CD4-positive, alpha-beta T cell treated with Interleukin-21 for 1 hour (primary cell): ENCODE measurements at regions not wholly inside any gene's neighbourhood (a gene's known extent, or its start where the extent isn't known, plus 50 kb on each side); places are given as distances from the start of the nearest gene placed in this dataset.
"Not testable (repeated sequence)": the region's sequence is repeated elsewhere in the genome, so short reads cannot be mapped to it uniquely, and the experiment has no call there.

Experiments
- DNase-seq: peaks from one replicate; pipeline ENCODE4 v3.0.0-alpha.2; 2020

DNA sequence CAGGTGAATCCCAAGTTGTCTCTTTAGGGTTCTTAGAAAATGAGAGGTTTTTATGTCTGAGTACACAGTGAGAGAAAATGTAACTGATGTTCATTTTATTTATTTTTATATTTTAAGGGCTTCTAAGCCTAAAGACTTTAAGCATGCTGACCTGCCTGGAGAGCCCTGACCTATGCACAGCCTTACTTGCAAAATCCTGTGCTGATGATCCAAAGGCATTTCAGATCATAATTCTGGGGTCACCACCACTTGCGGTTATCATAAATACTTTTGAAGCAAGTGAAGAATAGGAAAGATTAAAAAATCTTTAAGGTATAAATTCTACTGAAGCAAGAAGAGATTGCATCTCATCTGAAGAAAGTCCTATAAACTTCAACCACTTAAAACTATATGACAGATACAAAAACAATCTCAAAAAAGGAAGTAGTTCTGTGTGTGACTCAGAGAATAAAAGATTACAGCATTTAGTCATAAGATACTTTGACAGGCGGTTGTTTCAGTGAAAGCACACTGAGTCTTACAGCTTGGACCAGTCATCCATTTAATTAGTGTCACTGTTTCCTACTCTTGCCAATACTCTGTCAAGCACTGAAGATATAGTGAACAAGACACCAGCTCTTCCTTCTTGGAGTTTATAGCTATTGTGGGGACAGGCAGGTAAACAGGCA, 245.2 kb upstream of the DIPK2B start:
- no peak for DNase-seq

DNA sequence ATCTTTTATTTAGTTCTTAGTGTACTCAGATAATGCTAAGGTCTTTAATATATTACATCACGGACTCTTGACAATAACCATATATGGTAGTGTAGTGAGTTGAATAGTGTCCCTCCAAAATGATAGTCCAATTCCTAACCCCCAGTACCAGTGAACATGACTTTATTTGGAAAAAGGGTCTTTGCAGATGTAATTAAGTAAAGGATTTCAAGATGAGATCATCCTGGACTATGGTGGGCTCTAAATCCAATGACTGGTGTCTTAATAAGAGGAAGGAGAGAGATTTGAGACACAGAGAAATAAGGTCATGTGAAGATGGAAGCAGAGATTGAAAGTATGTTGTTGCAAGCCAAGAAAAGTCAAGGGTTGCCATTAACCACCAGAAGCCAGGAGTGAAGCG, 236.5 kb upstream of the DIPK2B start:
- DNase-seq, result no peak

DNA sequence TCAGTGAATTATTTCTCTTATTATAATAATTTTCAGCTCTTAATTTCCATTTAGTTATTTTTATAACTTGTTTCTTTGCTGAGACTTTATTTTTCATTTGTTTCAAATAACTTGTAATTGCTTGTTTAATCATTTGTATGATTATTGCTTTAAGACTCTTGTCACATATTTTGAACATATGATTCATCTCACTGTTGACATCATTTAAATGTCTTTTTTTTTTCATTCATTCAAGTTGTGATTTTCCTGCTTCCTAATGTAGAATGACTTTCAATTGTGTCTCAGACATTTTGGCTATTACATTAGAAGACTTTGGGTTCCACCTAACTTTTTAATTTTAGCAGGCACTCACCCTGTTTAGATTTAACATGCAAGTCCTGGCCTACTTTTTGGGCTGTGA, 234.8 kb upstream of the DIPK2B start:
- no peak for DNase-seq

DNA sequence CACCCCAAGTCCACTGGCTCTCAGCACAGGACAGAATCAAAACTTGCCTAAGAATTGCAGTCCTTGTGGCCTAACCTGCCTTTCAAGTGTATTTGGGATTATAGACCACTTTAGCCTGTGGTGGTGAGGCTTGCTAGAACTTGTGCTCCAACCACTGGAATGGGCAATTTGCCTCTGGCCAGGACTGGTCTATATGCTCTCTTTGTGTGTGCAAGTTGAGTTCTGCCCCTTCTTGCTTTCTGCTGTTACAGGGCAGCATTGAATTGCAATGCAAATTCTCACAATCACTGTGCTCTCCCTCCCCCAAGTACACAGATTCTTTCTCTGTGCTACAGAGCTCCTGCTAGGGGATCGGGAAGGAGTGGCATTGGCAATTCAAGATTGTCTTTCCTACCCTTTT, 233.6 kb upstream of the DIPK2B start:
- no peak for DNase-seq

DNA sequence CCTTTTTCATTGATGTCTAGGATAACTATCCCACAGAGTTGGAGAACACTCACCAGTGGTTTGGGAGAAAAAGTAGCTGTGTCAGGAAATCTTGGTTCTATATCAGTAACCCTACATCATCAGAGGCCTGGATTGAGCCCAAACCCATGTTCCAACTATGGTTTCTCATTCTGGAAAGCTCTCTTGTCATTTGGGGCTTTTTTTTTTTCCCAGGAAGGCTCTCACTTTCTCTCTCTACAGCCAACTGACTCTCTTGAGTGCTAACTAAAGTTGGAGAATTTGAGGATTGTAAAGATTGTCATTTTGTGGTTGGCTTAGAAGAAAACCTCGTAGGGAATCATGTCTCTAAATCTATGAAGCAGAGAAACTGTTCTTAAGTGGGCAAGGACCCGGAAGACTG, 228.2 kb upstream of the DIPK2B start:
- no peak for DNase-seq

DNA sequence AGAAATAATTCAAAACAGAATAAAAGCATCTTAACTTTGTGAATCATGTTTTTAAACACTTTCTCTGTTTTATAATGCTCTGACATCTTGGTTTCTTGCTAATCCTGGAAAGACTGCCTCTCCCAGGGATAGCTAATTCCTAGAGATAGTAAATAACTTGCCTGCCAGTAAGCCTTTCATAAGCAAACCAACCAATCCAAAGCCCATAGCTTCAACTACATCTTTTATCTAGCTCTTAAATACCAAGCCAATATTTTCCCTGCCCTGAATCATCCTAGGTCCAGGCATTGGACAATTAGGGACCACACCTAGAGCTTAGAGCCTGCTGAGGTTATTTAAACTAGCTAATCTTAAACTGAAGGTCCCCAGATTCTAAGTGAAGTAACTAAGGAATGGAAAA, 223.7 kb upstream of the DIPK2B start:
- DNase-seq, result no peak

DNA sequence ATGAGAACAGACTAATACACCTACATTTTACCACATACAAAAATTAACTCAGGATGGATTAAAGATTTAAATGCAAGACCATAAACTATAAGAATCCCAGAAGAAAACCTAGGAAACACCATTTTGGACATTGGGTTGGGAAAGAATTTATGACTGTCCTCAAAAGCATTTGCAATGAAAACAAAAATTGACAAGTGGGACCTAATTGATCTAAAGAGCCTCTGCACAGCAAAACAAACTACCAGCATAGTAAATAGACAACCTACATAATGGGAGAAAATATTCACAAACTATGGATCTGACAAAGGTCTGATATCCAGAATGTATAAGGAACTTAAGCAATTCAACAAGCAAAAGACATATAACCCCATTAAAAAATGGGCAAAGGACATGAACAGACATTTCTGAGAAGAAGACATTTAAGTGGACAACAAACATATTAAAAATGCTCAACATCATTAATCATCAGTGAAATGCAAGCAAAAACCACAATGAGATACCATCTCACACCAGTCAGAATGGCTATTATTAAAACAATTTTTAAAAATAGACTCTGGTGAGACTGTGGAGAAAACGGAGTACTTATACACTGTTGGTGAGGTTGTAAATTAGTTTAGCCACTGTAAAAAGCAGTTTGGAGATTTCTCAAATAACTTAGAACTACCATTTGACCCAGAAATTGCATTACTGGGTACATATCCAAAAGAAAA, 221.7 kb upstream of the DIPK2B start:
- no peak for DNase-seq

DNA sequence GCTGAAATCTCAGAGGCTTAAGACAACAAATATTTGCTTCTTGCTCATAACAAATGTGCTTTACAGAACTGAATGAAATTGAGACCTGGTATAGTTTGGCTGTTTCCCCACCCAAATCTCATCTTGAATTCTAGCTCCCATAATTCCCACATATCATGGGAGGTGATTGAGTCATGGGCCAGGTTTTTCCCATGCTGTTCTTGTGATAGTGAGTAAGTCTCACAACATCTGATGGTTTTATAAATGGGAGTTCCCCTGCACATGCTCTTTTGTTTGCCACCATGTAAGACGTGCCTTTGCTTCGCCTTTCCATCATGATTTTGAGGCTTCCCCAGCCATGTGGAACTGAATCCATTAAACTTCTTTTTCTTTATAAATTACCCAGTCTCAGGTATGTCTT, 221.1 kb upstream of the DIPK2B start:
- DNase-seq, result no peak

DNA sequence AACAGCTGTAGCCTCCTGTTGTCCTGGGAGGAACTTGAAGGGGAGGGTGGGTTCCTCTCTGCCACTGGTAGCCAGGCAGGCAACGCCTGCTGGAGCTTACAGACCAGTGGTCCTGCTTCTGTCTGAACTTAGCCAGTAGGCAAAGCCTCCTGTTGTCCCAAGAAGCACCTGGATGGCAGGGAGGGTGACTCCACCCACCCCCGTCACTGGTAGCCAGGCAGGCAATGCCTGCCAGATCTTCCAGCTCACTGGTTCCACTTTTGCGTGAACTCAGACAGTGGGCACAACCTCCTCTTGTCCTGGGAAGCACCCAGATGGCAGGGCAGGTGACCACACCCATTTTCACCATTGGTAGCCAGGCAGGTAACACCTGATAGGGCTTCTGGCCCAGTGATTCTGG, 203.5 kb upstream of the DIPK2B start:
- DNase-seq, result no peak

DNA sequence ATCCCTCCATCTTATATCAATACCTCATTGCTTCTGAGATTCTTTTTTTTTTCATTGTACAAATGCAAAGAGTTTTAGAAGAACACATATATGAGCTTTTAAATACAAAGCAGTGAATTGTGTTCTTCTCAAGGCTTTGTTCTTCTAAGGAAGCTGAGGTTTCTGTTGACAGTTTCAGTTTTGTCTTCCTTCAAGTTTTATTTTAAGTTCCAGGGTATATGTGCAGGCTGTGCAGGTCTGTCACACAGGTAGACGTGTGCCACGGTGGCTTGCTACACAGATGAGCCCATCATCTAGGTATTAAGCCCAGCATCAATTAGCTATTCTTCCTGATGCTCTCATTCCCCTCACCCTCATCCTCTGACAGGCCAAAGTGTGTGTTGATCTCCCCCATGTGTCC, 201.2 kb upstream of the DIPK2B start:
- no peak for DNase-seq

DNA sequence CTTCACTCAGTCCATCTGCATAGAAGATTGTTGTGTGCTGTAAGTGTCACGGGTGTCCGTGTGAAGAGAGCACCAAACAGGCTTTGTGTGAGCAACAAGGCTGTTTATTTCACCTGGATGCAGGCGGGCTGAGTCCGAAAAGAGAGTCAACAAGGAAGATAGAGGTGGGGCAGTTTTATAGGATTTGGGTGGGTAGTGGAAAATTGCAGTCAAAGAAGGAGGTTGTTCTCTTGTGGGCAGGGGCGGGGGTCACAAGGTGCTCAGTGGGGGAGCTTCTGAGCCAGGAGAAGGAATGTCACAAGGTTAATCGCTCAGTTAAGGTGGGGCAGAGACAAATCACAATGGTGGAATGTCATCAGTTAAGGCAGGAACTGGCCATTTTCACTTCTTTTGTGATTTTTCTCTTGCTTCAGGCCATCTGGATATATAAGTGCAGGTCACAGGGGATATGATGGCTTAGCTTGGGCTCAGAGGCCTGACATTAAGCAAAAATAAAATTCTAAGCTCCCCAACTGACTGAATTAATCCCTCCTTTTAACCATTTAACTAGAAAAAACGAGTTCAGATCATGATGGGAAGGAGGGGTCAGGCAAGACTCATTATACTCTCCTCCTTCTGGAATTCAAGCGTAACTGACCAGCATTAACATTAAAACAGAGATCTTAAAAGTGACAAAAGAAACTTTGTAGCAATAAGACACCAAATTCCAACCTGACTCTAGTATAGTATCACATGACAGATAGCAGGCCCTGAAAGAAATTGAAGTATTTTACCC, 200.5 kb upstream of the DIPK2B start:
- not testable (repeated sequence) for DNase-seq

DNA sequence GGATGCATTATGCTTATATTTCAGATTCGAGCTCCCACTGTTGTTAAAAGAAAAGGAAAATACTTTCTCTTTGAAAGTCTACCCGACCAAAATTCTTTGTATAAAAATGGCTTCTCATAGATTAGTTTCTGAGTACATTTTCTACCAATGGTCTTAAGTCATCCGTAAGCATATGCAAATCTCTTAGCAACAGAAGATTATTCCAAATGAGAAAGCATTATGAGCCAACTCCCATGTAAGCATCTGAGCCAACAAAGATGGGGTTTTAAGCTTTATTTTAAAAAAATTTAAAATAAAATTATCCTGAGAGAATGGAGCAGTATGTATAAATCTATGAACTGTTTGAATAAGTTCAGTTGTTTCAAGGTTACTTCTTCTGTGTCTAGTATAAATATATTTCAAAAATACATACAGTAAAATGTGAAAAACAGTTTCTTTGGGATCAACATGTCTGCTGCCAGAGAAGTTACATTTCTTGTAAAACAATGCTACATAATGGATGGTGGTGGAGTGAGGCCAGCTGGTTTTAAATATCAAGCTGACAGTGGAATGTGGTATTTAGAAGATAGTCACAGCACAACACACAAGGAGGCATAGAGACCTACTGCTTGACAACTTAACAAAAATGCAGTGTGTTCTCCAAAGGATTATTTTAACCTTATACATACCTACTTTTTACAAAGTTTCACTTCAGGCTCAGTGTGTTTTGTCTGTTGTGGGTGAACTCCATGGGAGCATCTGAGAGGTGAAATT, 199.5 kb upstream of the DIPK2B start:
- DNase-seq, result no peak

DNA sequence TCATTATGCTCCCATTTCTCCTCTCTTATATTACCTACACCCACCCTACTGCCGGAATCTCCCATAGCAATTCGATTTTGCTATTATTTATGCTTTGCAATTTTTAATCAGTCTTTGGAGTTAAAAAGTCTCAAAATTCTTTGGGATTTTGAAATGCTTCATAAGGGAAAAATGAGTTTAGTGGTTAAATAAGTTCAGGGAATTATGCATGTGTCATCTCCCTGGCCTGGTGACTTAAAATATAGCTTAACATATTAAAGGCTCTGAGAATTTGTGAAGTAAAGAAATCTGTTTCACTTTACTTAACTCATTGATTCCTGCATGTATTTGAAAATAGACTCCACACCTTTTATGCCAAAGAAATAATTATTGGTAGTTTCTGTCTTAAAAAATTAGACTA, 185.1 kb upstream of the DIPK2B start:
- no peak for DNase-seq

DNA sequence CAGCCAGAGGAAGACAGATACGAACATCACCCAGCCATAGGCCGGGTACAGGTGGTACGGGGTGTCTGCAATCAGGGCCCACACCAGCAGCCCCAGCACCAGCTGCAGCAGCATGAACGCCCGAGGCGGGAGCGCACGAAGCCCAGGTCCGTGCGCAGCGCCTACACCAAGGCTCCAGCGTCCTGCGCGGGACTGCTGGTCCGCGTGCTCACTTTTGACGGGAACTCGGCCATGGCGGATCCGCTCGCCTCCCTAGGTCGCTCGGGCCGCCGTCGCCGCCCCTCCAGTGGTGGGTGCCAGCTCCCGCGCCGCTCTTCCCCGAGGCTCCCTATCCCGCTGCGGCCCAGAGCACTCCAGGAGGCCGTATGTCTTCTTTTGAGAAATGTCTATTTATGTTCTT, 181.2 kb upstream of the DIPK2B start:
- DNase-seq, result no peak

DNA sequence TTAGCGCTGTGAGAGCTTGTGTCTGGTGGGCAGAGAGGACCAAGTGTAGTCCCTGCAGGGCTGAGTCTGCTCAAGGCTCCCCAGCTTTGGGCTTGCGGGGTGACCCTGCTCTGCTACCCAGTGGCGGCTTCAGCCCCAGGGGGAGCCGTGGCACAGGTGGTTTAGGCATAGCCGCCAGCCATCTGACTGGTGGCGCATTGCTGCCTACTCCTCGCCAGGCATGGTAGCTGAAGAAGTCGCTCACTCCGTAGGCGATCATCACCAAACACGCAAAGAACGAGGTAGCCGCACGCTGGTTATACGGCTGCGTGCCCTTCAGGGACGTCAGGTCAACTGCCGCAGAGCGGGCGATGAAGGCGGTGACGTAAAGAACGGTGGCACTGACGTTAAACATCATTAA, 180.7 kb upstream of the DIPK2B start:
- no peak for DNase-seq

DNA sequence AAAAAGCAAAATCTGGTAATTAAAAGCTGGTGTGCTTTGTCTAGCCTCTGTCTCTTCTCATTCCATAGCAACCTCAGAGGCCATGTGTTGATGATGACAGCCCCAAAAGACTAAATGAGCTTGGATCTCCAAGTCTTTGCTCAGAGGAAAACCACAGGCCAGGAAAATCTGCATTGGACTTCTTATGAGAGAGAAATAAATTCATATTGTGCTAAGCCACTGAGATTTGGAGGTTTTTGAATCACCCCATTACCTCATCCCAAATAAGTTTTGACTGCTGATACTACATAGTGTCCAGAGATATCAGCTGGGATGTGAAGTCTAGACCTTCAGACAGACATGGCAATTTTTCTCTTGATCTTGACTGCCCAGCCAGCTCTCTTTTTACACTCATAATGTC, 178.6 kb upstream of the DIPK2B start:
- DNase-seq, result no peak

DNA sequence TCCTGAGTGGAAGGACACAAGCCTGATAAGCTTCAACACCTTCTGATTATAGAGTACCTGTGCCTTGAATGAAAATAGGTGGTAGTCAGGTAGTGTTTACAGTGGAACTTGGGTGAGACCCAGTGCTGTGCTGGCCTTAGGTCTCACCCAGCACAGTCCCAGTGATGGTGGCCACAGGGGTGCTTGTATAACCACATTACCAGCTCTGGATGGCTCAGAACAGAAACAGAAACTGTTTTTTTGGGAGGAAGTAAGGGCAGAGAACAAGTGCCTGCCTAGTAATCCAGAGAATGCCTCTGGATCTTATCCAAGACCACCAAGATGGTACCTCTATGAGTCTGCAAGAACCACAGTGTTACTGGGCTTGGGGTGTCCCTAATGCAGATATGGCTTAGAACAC, 171.5 kb upstream of the DIPK2B start:
- DNase-seq, result no peak

DNA sequence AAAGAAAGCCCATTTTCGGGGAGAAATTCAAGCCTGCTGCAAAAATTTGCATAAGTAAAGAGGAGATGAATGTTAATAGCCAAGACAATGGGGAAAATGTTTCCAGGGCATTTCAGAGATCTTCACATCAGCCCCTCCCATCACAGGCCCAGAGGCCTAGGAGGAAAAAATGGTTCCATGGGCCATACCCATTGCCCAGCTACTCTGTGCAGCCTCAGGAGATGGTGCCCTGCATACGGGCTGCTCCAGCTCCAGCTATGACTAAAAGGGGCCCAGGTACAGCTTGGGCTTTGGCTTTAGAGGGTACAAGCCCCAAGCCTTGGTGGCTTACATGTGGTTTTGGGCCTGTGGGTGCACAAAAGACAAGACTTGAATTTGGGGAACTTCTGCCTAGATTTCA, 168.0 kb upstream of the DIPK2B start:
- DNase-seq, result no peak

DNA sequence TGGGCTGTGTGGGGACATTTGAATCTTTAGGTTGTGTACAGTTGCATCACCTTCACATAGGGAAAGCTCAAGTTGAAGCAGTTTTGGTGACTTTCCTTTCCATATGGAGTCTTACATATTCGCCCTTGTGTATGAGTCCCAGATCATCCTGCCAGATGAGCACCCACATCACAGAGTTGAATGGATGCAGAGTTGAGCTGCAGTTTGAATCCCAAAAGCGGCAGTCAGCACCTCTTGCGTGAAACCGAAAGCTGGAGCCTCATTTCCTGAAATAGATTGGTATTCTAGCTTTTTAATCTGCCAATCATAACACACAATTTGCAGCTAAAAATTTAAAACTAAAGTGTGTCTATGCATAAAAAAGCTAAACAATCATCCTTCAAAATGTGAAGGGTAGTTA, 162.9 kb upstream of the DIPK2B start:
- no peak for DNase-seq

DNA sequence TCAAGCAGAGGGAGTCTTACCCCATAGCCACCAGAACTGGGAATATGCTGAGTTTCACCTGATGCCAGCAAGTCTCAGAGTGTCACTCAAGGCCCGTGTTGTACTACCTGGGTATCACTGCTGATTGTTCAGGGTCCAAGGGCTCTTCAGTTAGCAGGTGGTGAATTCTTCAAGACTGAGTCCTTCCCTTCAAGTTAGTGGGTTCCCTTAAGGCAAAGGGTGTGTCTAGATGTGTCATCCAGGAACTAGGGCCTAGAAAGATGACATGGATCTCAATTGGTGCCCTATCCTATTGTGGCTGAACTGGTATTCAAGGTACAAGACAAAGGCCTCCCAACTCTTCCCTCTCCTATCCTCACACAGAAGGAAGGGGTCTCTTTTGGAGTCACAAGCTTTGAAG, 159.9 kb upstream of the DIPK2B start:
- no peak for DNase-seq

DNA sequence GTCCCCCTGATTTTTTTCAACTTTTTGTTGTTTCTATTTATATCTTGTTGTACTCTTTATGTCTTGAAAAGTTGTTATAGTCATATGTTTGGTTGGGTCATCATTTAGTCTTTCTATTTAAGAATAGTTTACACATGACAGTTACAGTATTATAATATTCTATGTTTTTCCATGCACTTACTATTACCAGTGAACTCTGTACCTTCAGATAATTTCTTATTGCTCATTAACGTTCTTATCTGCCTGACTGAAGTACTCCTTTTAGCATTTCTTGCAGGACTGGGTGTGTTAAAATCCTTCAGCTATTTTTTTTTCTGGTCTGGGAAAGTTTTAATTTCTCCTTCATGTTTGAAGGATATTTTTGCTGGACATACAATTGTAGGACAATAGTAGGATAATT, 157.7 kb upstream of the DIPK2B start:
- no peak for DNase-seq

DNA sequence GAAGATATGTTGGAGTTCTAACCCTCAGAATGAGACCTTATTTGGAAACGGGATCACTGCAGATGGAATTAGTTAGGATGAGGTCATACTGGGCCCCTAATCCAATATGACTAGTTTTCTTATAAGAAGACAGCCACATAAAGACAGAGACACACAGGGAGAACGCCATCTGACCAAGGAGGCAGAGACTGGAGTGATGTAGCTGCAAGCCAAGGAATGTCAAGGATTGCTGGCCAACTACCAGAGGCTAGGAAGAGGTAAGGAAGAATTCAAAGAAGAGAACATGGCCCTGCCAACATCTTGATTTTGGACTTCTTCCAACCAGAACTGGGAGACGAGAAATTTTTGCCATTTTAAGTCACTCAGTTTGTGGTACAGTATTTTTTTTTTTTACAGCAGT, 152.8 kb upstream of the DIPK2B start:
- DNase-seq, result no peak

DNA sequence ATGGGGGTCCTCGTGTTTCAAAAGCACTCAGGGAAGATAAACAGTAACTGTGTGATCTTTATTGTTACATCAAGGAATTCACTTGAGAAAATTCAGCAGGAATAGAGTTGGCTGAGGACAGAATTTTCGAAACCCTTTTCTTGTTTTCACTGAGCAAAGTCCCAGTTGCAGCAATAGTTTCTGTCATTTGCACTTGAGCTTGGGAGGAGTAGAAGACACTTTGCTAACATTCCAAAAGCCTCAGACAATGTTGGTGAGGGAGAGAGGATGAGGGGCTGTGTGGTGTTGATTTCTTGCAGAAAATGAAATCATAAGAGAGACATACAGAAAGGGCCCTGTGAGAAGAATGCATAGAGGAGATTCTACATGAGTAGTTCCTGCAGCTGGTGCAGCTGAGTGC, 151.9 kb upstream of the DIPK2B start:
- no peak for DNase-seq

DNA sequence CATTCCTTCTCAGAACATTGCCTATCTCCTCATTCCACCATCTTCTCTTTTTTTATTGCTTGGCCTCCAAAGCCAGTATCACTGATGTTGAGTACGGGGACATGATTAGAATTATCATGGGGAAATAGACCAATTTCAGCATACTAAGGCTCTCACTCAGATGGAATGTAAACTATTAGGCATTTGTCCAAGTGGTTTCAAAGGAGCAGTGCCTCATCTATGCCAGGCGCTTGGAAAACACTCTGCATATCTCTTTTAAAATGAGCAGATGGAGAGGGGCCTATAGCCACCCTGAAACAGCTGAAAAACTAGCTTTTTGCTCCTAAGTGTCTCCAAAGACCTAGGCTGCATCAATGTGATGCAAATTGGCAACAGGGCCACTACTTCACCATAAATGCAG, 150.8 kb upstream of the DIPK2B start:
- DNase-seq, result no peak
